Esophagus (tissue), 2 donors: ENCODE measurements at regions not wholly inside any gene's neighbourhood (a gene's known extent, or its start where the extent isn't known, plus 50 kb on each side); places are given as distances from the start of the nearest gene placed in this dataset.

Source experiments
- H3K27ac ChIP-seq, 2 donors: one replicate each; pipeline ENCODE4 v1.5.1; 2013; ENCODE audit warnings: low read depth in 2 of 2, mild to moderate bottlenecking in 2 of 2, inconsistent platforms in 1 of 2, low read length in 1 of 2, moderate library complexity in 1 of 2
- H3K27me3 ChIP-seq, 2 donors: one replicate each; pipeline ENCODE4 v1.6.1; 2013; ENCODE audit warnings: low read length in 2 of 2, control low read depth in 1 of 2, mild to moderate bottlenecking in 1 of 2; ENCODE audit not compliant: insufficient read depth in 2 of 2, control insufficient read depth in 1 of 2
- H3K36me3 ChIP-seq, 2 donors: one replicate each; pipeline ENCODE4 v1.6.1; 2013; ENCODE audit warnings: low read length in 1 of 2; ENCODE audit not compliant: control insufficient read depth in 2 of 2, insufficient read depth in 2 of 2
- H3K4me1 ChIP-seq, 2 donors: one replicate each; pipeline ENCODE4 v1.6.1; 2013; ENCODE audit warnings: low read length in 1 of 2; ENCODE audit not compliant: control insufficient read depth in 2 of 2, insufficient read depth in 2 of 2
- H3K4me3 ChIP-seq, 2 donors: one replicate each; pipeline ENCODE4 v1.5.1; 2013; ENCODE audit warnings: low read length in 2 of 2, mild to moderate bottlenecking in 2 of 2, low read depth in 1 of 2, moderate library complexity in 1 of 2
- H3K9me3 ChIP-seq, 2 donors: one replicate each; pipeline ENCODE4 v1.6.1; 2013; ENCODE audit warnings: mild to moderate bottlenecking in 2 of 2, low read depth in 1 of 2, low read length in 1 of 2, moderate library complexity in 1 of 2; ENCODE audit not compliant: control insufficient read depth in 2 of 2, insufficient read depth in 1 of 2
- WGBS, 2 donors: extraction: QIAGEN DNeasy Blood & Tissue Kit; methylation state at CpG; one replicate each; pipeline ENCODE4 v1.1.7; 2013; 5-methylcytosine and 5-hydroxymethylcytosine counted together
- donor health status: healthy with polysubstance abuse.
- donor health status: Bipolar disorder and iron deficiency.

- Histone ChIP-seq H3K4me1 (peaks cover 0 to 3% of the 10 kb centered on the region in 2 donors), H3K36me3 (no peaks in the 10 kb centered on the region), H3K9me3 (peaks cover 0 to 2% of the 10 kb centered on the region in 2 donors), H3K4me3 (no peak overlapping the region), H3K27me3 (no peaks in the 10 kb centered on the region), H3K27ac (no peak overlapping the region)
- WGBS, 2 donors = 92 to 98% methylated on average over 1 of the region's 1 CpG
Observed at GRCh38 chr2:18821431-18821830, 232.1 kb upstream of the NT5C1B start.

- Histone ChIP-seq H3K4me1 (peaks cover 0 to 3% of the 10 kb centered on the region in 2 donors), H3K9me3 (peaks cover 0 to 2% of the 10 kb centered on the region in 2 donors), H3K27me3 (no peaks in the 10 kb centered on the region), H3K27ac (no peak overlapping the region), H3K4me3 (no peak overlapping the region), H3K36me3 (no peaks in the 10 kb centered on the region)
- WGBS, 2 donors = 49 to 66% methylated on average over 1 of the region's 1 CpG
Observed at GRCh38 chr2:18820966-18821365, 231.6 kb upstream of the NT5C1B start.

GRCh38 chr2:18819566-18819965, 230.2 kb upstream of the NT5C1B start:
- Histone ChIP-seq H3K4me3 (no peak overlapping the region), H3K27me3 (no peaks in the 10 kb centered on the region), H3K4me1 (peaks cover 0 to 3% of the 10 kb centered on the region in 2 donors), H3K27ac (no peak overlapping the region), H3K9me3 (peaks cover 0 to 2% of the 10 kb centered on the region in 2 donors), H3K36me3 (no peaks in the 10 kb centered on the region)
- whole genome bisulfite sequencing, 2 donors = 84 to 89% methylated on average over 2 of the region's 2 CpGs

- H3K27me3 ChIP-seq = no peaks in the 10 kb centered on the region
- no peak overlapping the region for H3K27ac ChIP-seq
- H3K36me3 ChIP-seq = no peaks in the 10 kb centered on the region
- no peak overlapping the region for H3K4me3 ChIP-seq
- 84 to 85% methylated on average over 2 of the region's 2 CpGs for WGBS, 2 donors
- no peaks in the 10 kb centered on the region for H3K9me3 ChIP-seq
- no peaks in the 10 kb centered on the region for H3K4me1 ChIP-seq
Observed at GRCh38 chr2:18814387-18814786, 225.0 kb upstream of the NT5C1B start.

GRCh38 chr2:18804536-18804935, 215.2 kb upstream of the NT5C1B start:
- H3K27me3 ChIP-seq = no peaks in the 10 kb centered on the region
- no peaks in the 10 kb centered on the region for H3K9me3 ChIP-seq
- H3K4me3 ChIP-seq = no peak overlapping the region
- H3K27ac ChIP-seq = no peak overlapping the region
- H3K36me3 ChIP-seq = no peaks in the 10 kb centered on the region
- no peaks in the 10 kb centered on the region for H3K4me1 ChIP-seq
- WGBS, 2 donors = 77 to 83% methylated on average over 1 of the region's 1 CpG

- WGBS, 2 donors = 49 to 55% methylated on average over 2 of the region's 2 CpGs
Observed at GRCh38 chr2:18803141-18803939, 214.0 kb upstream of the NT5C1B start.

GRCh38 chr2:18800240-18800971, 211.0 kb upstream of the NT5C1B start:
- no peak overlapping the region for H3K4me3 ChIP-seq
- 62 to 79% methylated on average over 6 of the region's 6 CpGs for WGBS, 2 donors
- H3K36me3 ChIP-seq = no peaks in the 10 kb centered on the region
- H3K9me3 ChIP-seq = no peaks in the 10 kb centered on the region
- H3K4me1 ChIP-seq = no peaks in the 10 kb centered on the region
- no peak overlapping the region for H3K27ac ChIP-seq
- H3K27me3 ChIP-seq = no peaks in the 10 kb centered on the region

More at GRCh38 chr2:18803141-18803939, 214.0 kb upstream of the NT5C1B start:
- no peaks in the 10 kb centered on the region for H3K36me3 ChIP-seq
- no peak overlapping the region for H3K4me3 ChIP-seq
- no peaks in the 10 kb centered on the region for H3K27me3 ChIP-seq
- H3K9me3 ChIP-seq = no peaks in the 10 kb centered on the region
- H3K27ac ChIP-seq = no peak overlapping the region
- H3K4me1 ChIP-seq = no peaks in the 10 kb centered on the region

- no peaks in the 10 kb centered on the region for H3K36me3 ChIP-seq
- H3K27ac ChIP-seq = no peak overlapping the region
- no peaks in the 10 kb centered on the region for H3K27me3 ChIP-seq
- 92 to 100% methylated on average over 2 of the region's 2 CpGs for WGBS, 2 donors
- no peaks in the 10 kb centered on the region for H3K4me1 ChIP-seq
- no peak overlapping the region for H3K4me3 ChIP-seq
- no peaks in the 10 kb centered on the region for H3K9me3 ChIP-seq
Observed at GRCh38 chr2:18799397-18799796, 210.0 kb upstream of the NT5C1B start.

GRCh38 chr2:18797133-18797845, 207.9 kb upstream of the NT5C1B start:
- WGBS, 2 donors = 81% methylated on average over 3 of the region's 3 CpGs
- H3K4me1 ChIP-seq = no peaks in the 10 kb centered on the region
- no peak overlapping the region for H3K4me3 ChIP-seq
- no peaks in the 10 kb centered on the region for H3K27me3 ChIP-seq
- no peaks in the 10 kb centered on the region for H3K36me3 ChIP-seq
- no peaks in the 10 kb centered on the region for H3K9me3 ChIP-seq
- no peak overlapping the region for H3K27ac ChIP-seq
